Activated naive CD8-positive, alpha-beta T cell treated with anti-CD3 and anti-CD28 coated beads, Interleukin-2, amount 50 U/mL, for 24 hours (primary cell): ENCODE measurements at regions not wholly inside any gene's neighbourhood (a gene's known extent, or its start where the extent isn't known, plus 50 kb on each side); places are given as distances from the start of the nearest gene placed in this dataset.
"Not testable (repeated sequence)": the region's sequence is repeated elsewhere in the genome, so short reads cannot be mapped to it uniquely, and the experiment has no call there.

Source experiments
- ATAC-seq: fragments of 150-1000 bp; cut with Tn5 transposase; one replicate; pipeline ENCODE4 v1.10.0; 2021
- DNase-seq: peaks from one replicate; pipeline ENCODE4 v3.0.0; 2021
- H3K27ac Mint-ChIP-seq: one replicate; pipeline ENCODE4 v1.8.0; 2021; ENCODE audit warnings: mild to moderate bottlenecking, mixed read lengths
- H3K27me3 Mint-ChIP-seq: one replicate; pipeline ENCODE4 v1.8.0; 2021; ENCODE audit warnings: mixed read lengths
- H3K36me3 Mint-ChIP-seq: one replicate; pipeline ENCODE4 v1.8.0; 2021; ENCODE audit warnings: low read depth, mixed read lengths
- H3K4me1 Mint-ChIP-seq: one replicate; pipeline ENCODE4 v1.8.0; 2021; ENCODE audit warnings: mixed read lengths
- H3K4me3 Mint-ChIP-seq: one replicate; pipeline ENCODE4 v1.8.0; 2021; ENCODE audit warnings: mild to moderate bottlenecking, moderate library complexity, mixed read lengths
- H3K9me3 Mint-ChIP-seq: one replicate; pipeline ENCODE4 v1.8.0; 2021; ENCODE audit warnings: mixed read lengths

GRCh38 chr3:172579753-172580152 is 56.5 kb upstream of the TNFSF10 start:
- DNase-seq, ATAC-seq, H3K9me3 Mint-ChIP-seq, H3K27me3 Mint-ChIP-seq, H3K36me3 Mint-ChIP-seq: not testable (repeated sequence)
- Mint-ChIP-seq H3K4me3 (peak overlapping the region; percentile 44), H3K4me1 (peaks cover 82% of the 10 kb centered on the region), H3K27ac (peak overlapping the region; percentile 89)

- DNase-seq, H3K36me3 Mint-ChIP-seq, H3K27me3 Mint-ChIP-seq, ATAC-seq, H3K4me3 Mint-ChIP-seq, H3K9me3 Mint-ChIP-seq: not testable (repeated sequence)
- Mint-ChIP-seq H3K4me1 (peaks cover 73% of the 10 kb centered on the region), H3K27ac (peak overlapping the region; percentile 73)
Measured at GRCh38 chr3:172578714-172579113, 55.5 kb upstream of the TNFSF10 start.

GRCh38 chr3:172577987-172578570 is 54.8 kb upstream of the TNFSF10 start:
- no peaks in the 10 kb centered on the region for H3K27me3 Mint-ChIP-seq
- peak overlapping the region; percentile 73 for H3K27ac Mint-ChIP-seq
- peaks cover 67% of the 10 kb centered on the region for H3K4me1 Mint-ChIP-seq
- no peak for DNase-seq
- no peaks in the 10 kb centered on the region for H3K9me3 Mint-ChIP-seq
- H3K36me3 Mint-ChIP-seq: peaks cover 3% of the 10 kb centered on the region
- H3K4me3 Mint-ChIP-seq: no peak overlapping the region
- ATAC-seq: no peak

DNA sequence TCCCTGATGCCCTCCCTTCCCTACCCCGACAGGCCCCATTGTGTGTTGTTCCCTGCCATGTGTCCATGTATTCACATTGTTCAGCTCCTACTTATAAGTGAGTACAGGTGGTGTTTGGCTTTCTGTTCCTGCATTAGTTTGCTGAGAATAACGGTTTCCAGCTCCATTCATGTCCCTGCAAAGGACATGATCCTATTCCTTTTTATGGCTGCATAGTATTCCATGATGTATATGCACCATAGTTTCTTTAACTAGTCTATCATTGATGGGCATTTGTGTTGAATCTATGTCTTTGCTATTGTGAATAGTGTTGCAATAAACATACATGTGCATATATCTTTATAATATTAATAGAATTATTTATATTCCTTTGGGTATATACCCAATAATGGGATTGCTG is 52.1 kb upstream of the TNFSF10 start:
- Mint-ChIP-seq H3K27me3 (no peaks in the 10 kb centered on the region), H3K9me3 (peaks cover 4% of the 10 kb centered on the region), H3K36me3 (peaks cover 6% of the 10 kb centered on the region), H3K27ac (no peak overlapping the region), H3K4me3 (no peak overlapping the region), H3K4me1 (peaks cover 40% of the 10 kb centered on the region)
- ATAC-seq: no peak
- no peak for DNase-seq

DNA sequence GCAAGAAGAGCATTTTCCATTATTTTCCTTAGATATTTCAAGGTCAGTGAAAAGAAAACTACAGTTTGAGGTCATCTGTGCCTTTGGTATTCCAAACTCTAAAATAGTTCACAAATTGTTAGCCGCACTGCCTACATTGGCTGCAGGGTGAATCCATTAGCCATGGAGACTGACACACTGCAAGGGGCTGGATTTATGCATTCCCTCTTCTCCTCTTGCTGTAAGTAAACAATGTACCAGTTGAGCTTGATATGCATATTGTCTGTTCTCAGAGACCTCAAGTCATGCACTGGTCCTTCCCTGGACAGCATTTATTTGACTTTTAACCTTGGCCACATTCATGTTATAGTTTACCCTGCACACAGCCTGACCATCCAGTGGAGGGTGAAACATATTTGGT is 50.2 kb upstream of the TNFSF10 start:
- H3K36me3 Mint-ChIP-seq: peaks cover 4% of the 10 kb centered on the region
- no peak overlapping the region for H3K27ac Mint-ChIP-seq
- H3K4me3 Mint-ChIP-seq: no peak overlapping the region
- ATAC-seq: no peak
- H3K27me3 Mint-ChIP-seq: no peaks in the 10 kb centered on the region
- peaks cover 26% of the 10 kb centered on the region for H3K4me1 Mint-ChIP-seq
- no peak for DNase-seq
- peaks cover 8% of the 10 kb centered on the region for H3K9me3 Mint-ChIP-seq
